ENCODE measurements at regions not wholly inside any gene's neighbourhood (a gene's known extent, or its start where the extent isn't known, plus 50 kb on each side); places are given as distances from the start of the nearest gene placed in this dataset.
"Not testable (repeated sequence)": the region's sequence is repeated elsewhere in the genome, so short reads cannot be mapped to it uniquely, and the experiment has no call there.

GRCh38 chr17:5772017-5772416, 187.7 kb upstream of the NLRP1 start:
- not testable (repeated sequence) for TF ChIP-seq CTCF (IDR thresholded peaks at IDR 0.05; ENCODE audit: low read depth, low read length, poor library complexity, severe bottlenecking); EZH2phosphoT487 (IDR thresholded peaks at IDR 0.05; ENCODE audit: borderline replicate concordance, low read length)
